HG03460 (cell line): ENCODE measurements at regions not wholly inside any gene's neighbourhood (a gene's known extent, or its start where the extent isn't known, plus 50 kb on each side); places are given as distances from the start of the nearest gene placed in this dataset.
A peak's percentile ranks its signal among the peaks of the same experiment; 100 is the strongest.
"Not testable (repeated sequence)": the region's sequence is repeated elsewhere in the genome, so short reads cannot be mapped to it uniquely, and the experiment has no call there.

Experiments
- ATAC-seq: cut with Tn5 transposase; IDR thresholded peaks from one replicate; pipeline ENCODE4 v1.9.1; 2021; ENCODE audit not compliant: unreplicated experiment

DNA sequence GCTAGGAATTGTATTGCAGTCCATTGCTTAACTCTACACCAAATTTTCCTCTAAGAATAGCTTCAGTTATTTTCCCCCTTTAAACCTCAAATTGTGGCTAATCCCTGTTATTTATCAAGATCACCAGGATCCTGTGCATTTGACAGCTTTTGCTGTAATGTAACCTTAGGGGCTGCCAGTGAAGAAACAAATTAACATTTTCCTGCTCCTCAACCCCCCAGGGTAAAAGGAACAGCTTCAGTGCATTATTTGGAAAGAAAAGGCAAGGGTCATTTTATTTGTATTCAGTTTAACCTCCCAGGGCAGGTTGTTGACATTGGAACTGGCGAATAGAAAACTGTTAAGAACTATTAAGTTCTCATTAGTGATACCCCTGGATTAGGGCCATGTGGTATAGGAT, 57.0 kb downstream of the PCDH20 start:
- no peak for ATAC-seq

DNA sequence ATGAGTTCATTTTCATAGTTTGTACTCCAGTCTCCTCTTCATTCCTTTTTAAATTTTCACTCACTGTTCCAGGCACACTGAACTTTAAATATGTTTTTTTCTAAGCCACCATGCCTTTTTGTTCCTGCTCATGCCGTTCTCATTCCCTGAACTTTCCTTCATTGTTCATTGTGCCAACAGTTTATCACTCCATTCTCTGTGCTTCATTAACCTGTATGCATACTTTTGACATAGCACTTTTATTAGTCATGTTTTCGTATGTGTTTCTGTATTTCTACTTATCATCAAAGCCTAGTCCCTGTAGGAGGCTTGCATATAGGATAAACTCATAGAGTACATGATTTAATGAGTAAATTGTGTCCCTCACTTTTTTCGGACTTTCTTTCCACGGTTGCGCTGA, 65.3 kb downstream of the PCDH20 start:
- ATAC-seq: no peak

DNA sequence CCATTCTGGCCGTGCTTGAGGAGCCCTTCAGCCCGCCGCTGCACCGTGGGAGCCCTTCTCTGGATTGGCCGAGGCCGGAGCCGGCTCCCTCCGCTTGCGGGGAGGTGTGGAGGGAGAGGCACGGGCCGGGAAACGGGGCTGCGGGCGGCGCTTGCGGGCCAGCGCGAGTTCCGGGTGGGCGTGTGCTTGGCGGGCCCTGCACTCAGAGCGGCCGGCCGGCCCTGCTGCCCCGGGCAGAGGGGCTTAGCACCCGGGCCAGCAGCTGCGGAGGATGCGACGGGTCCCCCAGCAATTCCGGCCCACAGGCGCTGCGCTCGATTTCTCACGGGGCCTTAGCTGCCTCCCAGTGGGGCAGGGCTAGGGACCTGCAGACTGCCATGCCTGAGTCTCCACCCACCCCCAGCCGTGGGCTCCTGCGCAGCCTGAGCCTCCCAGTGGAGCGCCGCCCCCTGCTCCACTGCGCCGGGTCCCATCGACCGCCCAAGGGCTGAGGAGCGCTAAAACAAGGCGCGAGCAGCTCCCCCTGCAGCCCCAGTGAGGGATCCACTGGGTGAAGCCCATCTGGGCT, 76.5 kb downstream of the PCDH20 start:
- ATAC-seq: no peak

- ATAC-seq: no peak
Observed at GRCh38 chr13:61316647-61317046, 99.0 kb downstream of the PCDH20 start.

GRCh38 chr13:61294467-61295191, 121.0 kb downstream of the PCDH20 start:
- ATAC-seq: no peak

DNA sequence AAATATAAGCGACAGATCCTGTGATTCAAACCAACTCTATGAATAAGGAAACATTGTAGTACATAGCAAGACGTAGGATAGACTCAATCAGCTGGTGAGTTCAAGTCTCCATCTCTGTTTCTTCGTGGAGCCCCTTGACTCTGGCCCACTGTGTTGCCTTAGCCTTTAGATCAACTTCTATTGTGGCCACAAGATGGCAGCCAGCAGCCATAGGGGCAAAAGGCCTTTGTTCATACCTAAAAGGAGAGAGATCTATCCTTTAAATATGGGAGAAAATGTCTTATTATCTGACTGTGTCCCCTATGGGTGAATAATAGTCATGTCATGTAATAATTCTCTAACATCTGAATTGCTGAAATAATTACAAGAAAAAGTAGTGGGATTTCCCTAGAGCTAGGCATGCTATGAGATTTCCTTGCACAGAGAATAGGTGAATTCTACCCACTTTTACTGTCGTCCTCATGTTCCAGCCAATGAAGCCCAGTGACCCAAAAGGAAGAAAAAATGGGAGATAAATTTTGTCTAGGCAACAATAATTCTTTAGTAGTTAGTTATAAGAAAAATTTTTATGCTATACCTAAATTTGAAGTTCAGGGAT, 129.4 kb downstream of the PCDH20 start:
- no peak for ATAC-seq

DNA sequence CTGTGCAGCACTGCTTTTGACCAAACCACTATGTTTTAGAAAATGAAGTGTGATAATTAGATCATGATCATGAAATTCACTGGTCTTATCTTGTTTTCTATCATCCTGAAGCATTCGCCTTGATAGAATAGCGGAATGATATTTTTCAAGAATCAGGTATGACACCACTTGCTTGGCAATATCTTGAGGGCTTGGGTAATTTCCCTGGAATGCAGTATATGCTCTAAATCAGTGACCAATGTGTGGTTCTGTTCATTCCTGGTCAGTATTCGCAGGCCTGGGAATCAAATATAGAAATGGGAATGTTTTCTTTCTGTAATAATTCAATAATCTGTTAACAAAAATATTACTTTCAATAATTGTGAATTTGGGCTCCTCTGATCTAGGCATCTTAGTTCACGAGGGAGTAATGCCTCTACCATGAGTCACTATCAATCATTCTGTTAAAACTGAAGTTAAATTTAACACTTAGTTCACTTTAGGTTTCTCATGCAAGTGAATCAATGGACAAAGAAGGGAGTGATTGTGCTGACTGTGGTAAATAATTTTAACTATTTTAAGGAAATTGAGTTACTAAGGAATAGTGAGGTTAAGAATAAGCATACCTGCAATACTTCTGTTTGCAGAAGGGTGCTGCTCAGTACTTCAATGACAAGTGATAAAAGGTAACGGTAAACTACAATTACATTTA, 137.9 kb downstream of the PCDH20 start:
- no peak for ATAC-seq

DNA sequence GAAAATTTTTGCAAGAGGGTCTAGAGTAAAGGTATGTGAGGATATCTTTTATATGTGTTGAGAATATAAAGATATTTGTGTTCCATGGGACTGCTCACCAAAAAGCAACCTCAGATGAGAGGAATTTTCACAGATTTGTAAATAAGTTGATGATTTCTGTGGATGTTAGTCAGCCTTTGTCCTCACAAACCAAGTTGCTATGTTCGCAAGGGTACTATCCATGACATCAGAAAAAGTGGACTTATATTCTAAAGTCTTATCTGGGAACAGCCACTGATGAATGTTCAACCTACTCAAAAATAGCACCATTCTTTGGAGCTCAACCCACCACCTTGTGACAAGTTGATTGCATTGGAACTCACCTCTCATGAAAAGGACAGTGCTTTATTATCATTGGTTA, 138.6 kb downstream of the PCDH20 start:
- no peak for ATAC-seq

- ATAC-seq: no peak
Observed at GRCh38 chr13:61276401-61276800, 139.2 kb downstream of the PCDH20 start.

DNA sequence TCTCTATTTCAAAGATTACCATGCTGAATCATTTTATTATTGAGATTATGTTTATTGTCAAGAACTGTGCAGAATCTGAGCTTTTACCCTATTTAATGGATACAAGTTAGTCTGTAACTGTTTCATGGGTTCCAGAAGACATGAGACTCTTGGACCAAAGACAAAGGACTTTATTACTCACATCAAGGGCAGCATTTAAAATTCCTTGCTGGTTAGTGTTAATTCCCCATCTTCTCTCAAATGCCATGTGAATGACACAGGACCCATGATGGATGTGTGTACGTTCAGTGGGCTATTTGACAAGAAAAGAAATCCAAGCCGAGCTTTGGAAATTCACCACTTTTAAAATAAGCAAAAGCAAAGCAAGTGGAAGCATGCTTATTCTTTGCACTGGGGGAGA, 139.9 kb downstream of the PCDH20 start:
- no peak for ATAC-seq

DNA sequence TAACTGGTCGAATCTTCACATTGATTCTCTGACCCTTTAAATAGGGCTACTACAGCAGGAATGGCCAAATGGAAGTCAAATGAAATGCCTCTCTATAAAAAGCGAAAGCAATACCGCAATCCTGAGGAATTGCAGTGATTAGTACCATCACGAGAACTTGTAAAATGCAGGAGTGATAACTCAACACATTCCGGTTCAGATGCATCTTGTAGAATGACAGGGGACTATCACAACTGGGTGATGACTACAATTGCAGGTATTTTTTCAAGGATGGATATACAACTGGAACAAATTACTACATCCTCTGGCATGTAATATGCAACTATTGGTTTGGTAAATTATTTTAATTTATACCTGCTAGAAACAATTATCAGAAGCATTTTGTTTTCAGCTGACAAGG, 140.4 kb downstream of the PCDH20 start:
- ATAC-seq: no peak

- not testable (repeated sequence) for ATAC-seq
Observed at GRCh38 chr13:61266896-61267295, 148.8 kb downstream of the PCDH20 start.

DNA sequence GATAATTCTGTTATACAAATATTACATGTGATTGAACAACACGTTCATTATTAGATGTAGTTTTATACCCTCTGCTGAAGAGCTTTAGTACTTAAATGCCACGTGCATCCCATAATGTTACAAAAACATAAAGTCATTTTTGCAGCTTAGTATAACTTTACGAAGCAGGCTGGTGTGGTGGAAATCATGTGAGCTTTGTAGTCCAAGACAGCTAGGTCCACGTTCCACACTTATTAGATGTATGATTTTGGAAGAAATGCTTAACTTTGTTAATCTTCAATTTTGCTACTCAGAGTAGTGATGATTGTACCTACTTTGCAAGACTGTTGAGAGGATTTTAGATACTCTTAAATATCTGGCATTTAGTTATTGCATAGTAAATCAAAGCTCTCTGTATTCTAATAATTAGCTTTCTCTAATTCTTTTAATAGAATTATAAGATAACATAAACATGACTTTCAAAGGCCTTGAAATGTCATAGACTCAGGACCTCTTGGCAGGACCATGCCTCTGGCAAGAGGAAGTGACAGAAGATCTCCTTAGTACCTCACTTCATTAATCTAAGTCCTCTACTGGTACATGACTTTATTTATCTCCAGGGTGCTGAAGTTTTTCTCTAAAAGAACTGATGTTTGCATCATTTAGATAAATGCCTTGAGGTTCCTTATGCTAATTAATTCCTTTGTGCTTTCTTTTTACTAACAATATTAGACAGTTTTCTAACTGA, 153.7 kb downstream of the PCDH20 start:
- ATAC-seq: no peak

DNA sequence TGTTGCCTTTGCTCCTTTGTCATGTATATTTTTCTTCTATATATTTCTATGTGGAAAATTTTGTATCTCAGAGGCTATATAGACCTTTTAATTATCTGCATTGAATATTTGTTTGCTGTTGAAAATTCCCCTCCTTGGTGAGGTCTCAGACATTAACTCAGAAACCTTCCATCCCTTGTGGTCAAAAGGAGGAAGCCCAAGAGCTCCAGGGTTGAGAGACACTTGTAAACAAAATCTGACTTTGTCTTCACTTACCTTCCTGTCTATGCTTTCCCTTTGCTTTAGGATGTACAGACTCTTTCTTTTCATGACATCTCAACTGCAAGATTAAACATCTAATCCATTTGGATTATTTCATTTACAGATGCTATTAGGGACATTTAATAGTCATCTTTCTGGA, 157.5 kb downstream of the PCDH20 start:
- ATAC-seq: no peak

DNA sequence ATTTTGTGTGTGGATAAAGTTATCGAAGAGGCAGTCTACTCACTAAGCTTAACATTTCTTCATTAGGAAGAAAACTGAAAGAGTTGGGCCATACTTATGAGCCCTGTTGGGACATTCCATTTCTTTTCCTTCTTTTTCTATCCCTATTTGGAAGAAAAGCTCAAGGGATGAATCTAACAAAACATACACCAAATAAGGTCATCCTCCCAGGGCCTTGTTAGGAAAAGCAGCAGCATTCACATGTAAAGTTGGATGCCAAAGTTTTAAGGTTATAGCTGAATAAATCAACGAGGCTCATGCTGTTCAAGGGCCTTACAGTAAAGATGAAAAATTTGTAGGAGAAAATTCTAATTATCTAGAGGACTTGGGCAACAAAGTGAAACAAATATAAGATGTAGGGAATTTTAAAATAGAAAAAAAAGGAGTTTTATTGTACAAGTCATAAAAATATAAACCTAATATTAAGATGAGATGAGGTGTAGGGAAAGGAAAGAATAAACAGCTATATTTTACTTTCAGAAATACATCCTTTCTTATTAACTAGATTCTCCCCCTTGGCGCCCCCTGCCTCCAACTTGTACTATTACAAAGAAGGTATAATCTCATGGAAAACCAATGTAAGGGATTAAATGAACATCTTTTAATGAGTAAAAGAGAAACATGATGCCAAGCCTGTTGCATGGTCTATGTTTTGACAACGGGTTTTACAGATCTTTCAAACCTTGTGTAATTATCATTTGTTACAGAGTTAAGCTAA, 160.4 kb downstream of the PCDH20 start:
- no peak for ATAC-seq

GRCh38 chr13:61253105-61253877, 162.4 kb downstream of the PCDH20 start:
- ATAC-seq: no peak

- ATAC-seq: no peak
Observed at GRCh38 chr13:61252213-61252612, 163.4 kb downstream of the PCDH20 start.

DNA sequence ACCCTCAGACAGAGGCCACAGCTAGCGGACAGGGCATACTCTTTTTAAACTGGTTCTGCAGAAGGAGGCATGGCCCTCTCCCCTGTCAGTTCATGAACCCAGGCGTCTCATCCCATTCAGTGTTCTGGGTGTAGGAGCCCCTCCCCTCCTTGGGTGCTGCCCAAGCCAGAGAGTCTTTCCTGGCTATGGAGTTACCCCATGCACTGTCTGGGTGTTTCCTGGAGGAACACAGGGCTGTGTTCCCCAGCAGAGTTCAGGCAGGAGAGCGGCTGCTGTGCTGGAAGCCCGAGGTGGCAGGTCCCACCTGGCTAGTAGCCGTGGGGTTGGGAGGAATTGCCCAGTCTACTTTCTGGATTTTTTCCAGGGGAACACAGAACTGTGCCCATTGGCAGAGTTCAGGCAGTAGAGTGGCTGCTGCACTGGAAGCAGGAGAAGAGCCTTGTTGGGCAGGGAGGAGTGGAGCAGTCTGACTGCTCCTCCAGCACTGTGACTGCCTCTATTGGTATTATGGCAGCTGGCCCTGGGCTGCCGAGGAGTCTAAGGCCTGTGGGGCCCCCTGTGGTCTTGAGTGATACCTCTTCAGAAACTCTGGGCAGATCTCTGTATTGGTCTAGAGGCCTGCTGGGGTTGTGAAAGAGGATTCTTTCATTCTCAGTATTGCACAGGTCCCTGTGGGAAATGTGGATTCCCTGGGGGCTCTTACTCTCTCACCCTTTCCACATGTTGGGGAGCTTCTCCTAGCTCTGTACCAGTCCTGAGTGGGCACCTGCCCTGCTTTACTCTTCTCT, 168.3 kb downstream of the PCDH20 start:
- ATAC-seq: peak; percentile 75

- ATAC-seq: no peak
Observed at GRCh38 chr13:61246351-61246750, 169.3 kb downstream of the PCDH20 start.
